EL (cell line): ENCODE measurements at regions not wholly inside any gene's neighbourhood (a gene's known extent, or its start where the extent isn't known, plus 50 kb on each side); places are given as distances from the start of the nearest gene placed in this dataset.
"Not testable (repeated sequence)": the region's sequence is repeated elsewhere in the genome, so short reads cannot be mapped to it uniquely, and the experiment has no call there.

Experiments
- DNase-seq: peaks from one replicate; pipeline ENCODE4 v3.0.0-alpha.2; 2016

GRCh38 chr22:19603346-19603745 lies 79.1 kb upstream of the CLDN5 start:
- not testable (repeated sequence) for DNase-seq

DNA sequence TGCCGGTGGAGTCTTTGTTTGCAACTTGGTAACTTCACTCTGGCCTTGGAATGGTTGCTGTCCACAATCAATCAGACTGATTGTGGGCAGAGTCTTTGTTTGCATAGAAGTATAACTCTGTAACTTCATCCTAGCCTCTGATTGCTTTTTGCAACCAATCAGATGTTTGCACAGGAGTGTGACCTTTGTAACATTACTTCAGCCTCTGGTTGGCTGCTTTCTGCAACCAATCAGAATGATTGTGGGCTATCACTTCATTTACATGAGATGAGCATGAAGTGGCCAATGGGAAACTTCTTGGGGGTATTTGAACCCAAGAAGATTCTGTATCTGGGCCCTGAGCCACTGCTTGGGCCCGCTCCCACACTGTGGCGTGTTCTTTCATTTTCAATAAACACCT lies 79.6 kb upstream of the CLDN5 start:
- no peak for DNase-seq

- no peak for DNase-seq
Observed at GRCh38 chr22:19604711-19605268, 80.6 kb upstream of the CLDN5 start.

DNA sequence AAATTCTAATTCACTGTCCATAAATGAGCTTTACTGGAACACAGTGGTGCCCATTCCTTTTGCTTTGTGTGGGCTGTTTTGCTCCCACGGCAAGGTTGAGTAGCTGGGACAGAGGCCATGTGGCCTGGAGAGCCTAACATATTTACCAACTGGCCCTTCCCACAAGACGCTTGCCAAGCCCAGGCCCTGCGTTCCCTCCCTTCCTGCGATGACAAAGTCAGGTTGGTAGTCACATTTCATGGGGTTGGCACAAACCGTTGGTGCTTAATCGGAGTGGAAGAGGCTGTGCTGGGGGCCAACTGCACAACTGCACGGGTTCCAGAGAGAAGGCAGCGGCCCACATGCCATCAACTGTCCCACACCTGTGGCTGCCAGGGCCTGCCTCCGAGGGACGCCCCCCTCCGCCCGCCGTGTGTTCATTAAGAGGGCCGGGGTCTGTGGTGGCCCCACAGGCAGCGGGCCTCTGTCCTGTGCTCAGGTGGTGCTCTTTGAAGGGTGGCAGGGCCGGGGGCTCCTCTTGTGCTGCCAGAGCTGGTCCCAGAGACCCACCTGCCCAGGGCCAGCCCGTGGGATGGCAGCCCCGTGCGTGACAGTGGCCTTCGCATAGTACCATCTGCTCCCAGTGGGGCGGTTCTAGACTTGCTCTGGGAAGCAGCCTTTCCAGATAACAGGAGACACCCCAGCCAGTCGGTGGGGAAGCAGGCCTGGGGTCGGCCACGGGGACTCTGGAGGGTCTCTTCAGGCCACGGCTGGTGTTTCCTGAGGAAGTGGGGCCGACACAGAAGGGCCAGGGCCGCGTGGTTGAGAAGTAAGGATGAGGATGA lies 81.5 kb upstream of the CLDN5 start:
- no peak for DNase-seq

- DNase-seq = no peak
Observed at GRCh38 chr22:19606332-19607191, 82.4 kb upstream of the CLDN5 start.

GRCh38 chr22:19607192-19608002 lies 83.2 kb upstream of the CLDN5 start:
- no peak for DNase-seq

DNA sequence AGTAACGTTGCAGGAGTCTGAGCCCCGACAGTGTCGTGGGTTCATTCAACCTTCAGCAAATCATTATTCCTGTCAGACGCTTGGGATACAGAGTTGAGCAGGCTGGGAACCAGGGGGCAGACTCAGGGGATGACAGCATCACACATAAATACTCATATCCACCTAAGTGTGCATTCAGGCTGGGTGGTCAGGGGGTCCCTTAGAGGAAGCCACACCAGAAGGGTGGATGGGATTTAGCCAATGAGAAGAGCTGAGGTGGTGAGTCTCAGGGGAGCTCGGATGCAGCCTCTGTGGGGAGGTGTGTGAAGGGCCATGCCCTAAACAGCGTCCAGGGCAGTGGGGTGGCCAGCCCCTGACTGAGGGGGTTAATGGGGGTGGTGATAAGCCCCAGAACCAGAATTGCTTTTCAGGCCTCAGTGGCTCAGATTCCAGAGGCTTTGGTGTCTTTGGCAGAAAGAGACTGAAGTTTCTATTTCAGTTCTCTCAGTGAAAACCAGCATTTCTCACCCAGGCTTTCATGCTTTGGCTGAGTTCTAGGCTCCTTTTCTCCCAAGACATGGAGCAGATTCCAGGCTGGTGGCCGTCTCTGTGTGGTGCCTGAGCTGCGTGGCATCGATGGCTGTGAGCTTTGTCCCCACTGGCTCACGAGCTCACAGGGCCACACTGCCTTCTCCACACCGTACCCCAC lies 83.9 kb upstream of the CLDN5 start:
- no peak for DNase-seq

DNA sequence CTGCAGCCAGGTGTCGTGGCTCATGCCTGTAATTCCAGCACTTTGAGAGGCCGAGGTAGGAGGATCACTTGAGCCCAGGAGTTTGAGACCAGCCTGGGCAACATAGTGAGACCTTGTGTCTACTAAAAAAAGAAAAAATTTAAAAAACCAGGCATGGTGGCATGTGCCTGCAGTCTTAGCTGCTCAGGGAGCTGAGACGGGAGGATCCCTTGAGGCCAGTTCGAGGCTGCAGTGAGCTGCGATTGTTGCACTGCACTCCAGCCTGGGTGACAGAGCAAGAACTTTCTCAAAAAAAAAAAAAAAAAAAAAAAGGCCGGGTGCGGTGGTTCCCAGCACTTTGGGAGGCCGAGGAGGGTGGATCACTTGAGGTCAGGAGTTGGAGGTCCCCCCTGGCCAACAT lies 85.5 kb upstream of the CLDN5 start:
- DNase-seq = not testable (repeated sequence)

DNA sequence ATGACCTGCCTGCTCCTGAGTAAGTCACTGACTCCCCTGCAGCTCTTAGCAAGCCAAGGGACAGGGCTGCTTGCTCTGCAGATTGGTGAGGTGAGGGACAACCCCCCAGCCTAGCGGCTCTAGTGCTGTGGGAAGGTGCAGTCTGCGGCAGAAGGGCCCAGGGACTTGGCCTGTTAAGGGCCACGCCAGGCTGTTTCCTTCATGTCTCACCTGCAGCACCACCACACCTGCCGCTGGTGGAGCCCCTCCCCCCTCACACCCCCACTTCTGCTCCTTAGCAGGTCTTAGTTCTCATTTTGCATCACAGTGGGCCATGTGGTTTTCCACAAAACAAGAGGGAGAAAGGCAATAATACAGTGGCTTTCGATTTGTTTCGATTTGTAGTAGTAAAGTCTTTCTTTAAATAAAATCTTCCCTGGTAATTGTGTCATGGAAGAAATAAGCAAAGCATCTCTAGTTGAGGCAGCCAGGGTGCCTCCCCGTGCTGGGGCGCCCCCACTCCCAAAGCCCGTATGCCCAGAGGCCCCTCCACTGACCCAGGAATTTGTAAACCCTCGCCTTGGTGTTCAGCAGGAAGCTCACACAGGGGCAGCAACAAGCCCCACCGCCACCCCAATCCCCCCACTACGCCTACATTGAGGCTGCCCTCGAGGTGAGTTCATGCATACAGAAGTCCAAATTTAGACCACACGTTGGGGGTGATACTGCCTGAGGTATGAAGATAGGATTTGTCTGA lies 86.5 kb upstream of the CLDN5 start:
- DNase-seq = no peak

DNA sequence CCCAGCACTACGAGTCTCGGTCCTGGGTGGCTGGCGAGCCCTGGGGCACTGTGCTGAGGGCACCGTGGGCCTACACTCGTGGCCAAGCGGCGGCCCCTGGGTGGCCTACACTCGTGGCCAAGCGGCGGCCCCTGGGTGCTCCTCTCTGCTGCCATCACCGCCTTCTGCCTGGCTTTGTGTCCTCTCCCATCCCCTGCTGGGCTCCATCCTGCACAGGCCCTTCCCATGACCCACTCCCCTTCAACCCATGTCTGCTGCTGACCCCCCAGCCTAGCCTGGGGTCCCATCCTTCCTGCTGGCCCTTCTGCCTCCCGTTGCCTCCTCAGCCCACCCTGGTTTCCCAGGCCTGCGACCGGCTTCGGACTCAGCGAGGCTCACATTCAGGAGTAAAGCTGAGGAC lies 87.4 kb upstream of the CLDN5 start:
- no peak for DNase-seq

GRCh38 chr22:19612866-19613572 lies 88.8 kb upstream of the CLDN5 start:
- DNase-seq = no peak

DNA sequence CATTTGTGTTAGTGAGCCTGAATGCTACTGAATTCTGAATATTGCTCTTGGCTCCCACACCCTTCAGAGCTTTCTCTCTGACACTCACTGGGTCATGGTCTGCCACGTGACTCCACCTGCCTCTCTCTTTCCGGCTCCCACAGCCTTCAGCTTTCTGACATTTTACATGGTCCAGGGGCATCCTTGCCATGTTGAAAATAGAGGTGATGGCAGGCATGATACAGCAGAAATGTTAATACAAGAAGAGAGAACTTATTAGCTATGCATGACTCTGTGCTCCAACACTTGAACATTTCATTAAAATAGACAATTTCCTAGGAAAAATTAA lies 90.3 kb upstream of the CLDN5 start:
- DNase-seq = no peak

DNA sequence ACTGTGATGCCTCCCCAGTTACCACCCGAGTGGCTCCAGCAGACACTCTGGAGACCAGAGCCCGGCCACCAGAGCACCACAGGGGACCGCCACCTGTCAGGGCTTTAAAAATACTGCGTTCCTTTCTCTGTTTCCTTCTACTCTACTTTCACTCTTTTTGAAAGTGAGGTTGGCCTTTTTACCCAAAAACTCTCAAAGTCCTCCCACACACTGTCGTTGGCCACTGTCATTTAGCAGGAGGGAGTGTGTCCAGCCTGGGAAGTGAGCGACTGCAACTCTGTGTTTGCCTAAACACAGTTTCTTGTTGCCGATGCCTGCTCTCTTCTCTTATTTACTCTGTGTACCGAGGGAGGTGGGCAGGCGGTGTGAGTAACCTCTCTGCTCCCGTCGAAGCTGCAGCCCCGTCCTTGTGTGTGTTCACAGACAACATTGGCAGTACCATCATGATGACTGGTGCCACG lies 90.8 kb upstream of the CLDN5 start:
- no peak for DNase-seq

- DNase-seq = no peak
Observed at GRCh38 chr22:19615867-19616581, 91.8 kb upstream of the CLDN5 start.

DNA sequence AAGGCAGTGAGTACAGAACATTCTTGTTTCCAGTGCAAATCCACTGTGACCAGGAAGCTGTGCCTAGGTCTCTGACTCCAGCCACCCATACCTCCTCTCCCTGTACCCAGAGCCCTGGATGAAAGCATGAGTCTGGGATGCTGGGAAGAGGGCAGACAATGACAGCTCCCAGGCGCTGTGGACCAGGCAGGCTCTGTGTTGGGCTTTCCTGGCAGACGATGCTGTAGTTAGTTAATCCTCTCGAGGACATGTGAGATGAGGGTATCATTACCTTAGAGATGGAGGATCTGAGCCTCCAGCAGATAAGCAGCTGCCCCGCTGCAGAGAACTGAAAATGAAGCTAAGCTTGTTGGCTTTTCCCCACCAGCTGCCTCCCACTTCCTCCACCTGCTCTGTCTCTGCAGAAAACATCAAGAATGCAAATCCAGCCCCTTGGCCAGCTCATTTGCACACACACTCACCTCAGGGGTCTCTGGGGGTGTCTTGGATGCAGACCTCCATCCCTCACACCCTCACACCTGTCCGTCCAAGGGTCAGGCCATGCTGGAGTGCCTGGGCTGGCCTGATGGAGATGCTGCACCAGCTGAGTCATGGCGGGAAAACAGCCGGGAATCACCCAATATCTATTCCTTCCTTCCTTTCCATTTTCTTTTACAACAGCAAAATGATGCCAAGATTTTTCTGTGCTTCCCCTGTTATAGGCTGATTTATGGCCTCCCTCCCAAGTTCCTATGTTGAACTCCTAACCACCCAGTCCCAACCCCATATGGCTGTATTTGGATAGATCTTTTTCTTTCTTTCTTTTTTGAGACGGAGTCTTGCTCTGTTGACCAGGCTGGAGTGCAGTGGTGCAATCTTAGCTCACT lies 94.9 kb upstream of the SEPTIN5 start:
- no peak for DNase-seq

DNA sequence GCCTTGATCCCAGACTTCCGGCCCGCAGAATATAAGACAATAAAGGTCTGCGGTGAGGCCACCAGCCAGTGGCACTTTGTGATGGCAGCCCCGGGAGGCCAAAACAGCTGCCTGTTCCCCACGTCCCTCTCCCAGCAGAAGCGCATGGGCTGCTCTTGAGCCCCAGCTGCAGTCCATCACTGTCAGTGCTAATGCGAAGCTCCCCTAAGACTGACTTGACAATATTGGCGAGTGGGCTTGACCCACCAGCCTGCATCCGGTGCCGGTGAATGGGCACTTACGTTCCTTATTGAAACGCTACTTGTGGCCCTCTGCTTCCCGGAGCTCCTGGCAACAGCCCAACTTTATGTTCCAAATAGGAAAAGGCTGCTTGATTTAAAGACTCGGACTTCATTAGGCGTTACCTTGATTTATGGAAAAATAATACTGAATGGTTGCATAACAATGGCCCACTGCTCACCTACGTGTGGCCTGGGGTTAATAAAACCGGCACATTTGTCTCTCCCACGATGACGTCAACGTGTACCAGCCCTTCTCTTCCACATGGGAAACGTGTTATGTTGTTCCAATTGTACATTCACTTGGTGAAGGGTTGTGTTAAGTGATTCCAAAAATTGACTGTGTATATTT lies 93.4 kb upstream of the SEPTIN5 start:
- no peak for DNase-seq

DNA sequence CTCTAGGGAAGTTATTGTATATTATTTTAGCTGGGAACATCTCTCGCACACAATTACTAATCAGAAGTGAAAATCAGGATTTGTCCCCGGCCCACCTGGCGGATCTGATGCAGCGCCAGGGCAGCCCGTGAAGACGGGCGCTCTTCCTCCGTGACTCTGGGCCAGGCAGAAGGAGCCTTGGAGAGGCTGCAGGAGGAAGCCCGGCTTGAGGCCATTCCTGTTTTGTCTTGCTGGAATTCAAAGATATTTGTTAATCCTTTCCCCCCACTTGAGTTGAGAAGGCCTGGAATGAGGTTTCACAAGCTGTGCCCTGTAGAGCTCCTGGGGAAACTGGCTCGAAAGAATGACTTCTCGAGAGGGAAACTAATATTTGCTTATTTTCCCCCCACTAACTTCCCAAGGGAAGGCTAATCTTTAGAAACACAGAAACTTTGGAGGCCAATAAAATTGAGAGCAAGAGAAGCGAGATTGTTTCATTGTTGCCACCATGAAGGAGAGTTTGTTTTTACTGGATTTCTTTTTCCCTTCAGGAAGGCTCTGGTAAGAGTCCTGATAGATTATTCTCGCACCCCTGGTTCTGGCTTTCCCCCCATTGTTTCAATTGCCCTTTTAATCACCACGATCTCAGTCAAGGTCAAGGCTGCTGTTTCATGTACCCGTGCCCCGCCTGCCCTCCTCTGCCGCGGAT lies 92.8 kb upstream of the SEPTIN5 start:
- no peak for DNase-seq

DNA sequence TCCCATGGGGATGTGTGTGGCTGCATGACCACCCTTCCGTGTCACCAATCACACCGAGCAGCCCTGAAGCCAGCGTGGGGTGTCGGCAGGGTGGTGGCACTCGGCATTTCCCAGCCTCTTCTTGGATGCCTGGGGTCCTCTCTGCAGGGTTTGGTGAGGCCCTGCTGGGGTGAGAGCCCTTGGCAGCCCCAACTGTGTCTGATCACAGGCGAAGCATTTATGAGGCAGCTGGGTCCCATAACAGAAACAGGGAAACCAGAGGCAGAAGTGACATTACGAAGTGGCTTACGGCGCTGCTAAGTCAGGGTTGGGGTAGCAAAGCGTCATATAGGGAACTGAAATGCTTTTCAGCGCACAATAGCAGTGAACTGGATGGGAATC lies 92.3 kb upstream of the SEPTIN5 start:
- no peak for DNase-seq
